HL-60 (cell line): ENCODE measurements at regions not wholly inside any gene's neighbourhood (a gene's known extent, or its start where the extent isn't known, plus 50 kb on each side); places are given as distances from the start of the nearest gene placed in this dataset.

Source experiments
- DNase-seq, 2 experiments: peaks; one replicate each; pipeline ENCODE4 v3.0.0-alpha.2; 2010 to 2020; ENCODE audit warnings: low read depth in 1 of 2, low spot score in 1 of 2
- H3K27ac ChIP-seq: fragments of 250-450 bp; sonication (Bioruptor Pico); replicated peaks from 2 replicates; pipeline ENCODE4 v1.5.1; 2020; ENCODE audit warnings: mild to moderate bottlenecking, moderate library complexity
- H3K27me3 ChIP-seq: fragments of 250-450 bp; sonication (Bioruptor Pico); 2 replicates; pipeline ENCODE4 v1.5.1; 2021; ENCODE audit warnings: mild to moderate bottlenecking, moderate library complexity; ENCODE audit not compliant: insufficient read depth, poor library complexity, severe bottlenecking
- H3K4me3 ChIP-seq: replicated peaks from 2 replicates; pipeline ENCODE4 v1.5.1; 2011; ENCODE audit warnings: mild to moderate bottlenecking, control low read depth, low read length; ENCODE audit not compliant: insufficient read depth
- GABPA ChIP-seq: IDR thresholded peaks from 2 replicates; pipeline ENCODE4 v1.6.1; 2012; ENCODE audit warnings: low read depth
- POLR2AphosphoS5 ChIP-seq: IDR thresholded peaks from 2 replicates; pipeline ENCODE4 v1.6.1; 2012; ENCODE audit warnings: low read depth
- REST ChIP-seq: IDR thresholded peaks from 2 replicates; pipeline ENCODE4 v1.6.1; 2012; ENCODE audit warnings: low read depth; ENCODE audit not compliant: insufficient replicate concordance
- SPI1 ChIP-seq: IDR thresholded peaks from 2 replicates; pipeline ENCODE4 v1.6.1; 2012; ENCODE audit warnings: low read depth, mild to moderate bottlenecking, borderline replicate concordance
- TF ChIP-seq, protein P1 (sequence below): IDR thresholded peaks from one replicate; pipeline ENCODE4 v1.5.1; 2011; ENCODE audit warnings: low read length, control low read depth, inconsistent platforms; ENCODE audit not compliant: insufficient read depth

DNA sequence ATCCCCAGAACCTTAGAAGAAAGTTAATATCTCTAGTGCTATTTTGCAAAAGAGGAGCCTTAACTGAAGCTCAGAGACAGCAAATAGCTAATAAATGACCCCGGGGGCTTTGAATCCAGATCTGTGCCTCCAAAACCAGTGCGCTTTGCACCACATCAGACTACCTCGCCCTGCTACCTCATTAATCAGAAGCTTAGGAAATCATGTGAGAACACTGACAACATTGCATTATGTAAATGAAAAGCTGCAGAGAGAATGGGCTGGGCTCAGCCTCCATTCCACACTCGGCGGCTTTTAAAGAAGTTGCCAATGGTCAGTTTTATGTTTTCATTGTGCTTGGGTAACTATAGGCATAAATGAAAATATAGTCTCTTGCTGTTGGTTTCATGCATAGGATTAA is 54.0 kb upstream of the STMND1 start:
- DNase-seq, result no peak
- no peak overlapping the region for H3K27ac ChIP-seq
- no peak overlapping the region for H3K4me3 ChIP-seq
- TF ChIP-seq GABPA (no peak), POLR2AphosphoS5 (no peak)
- TF ChIP-seq, protein P1, sequence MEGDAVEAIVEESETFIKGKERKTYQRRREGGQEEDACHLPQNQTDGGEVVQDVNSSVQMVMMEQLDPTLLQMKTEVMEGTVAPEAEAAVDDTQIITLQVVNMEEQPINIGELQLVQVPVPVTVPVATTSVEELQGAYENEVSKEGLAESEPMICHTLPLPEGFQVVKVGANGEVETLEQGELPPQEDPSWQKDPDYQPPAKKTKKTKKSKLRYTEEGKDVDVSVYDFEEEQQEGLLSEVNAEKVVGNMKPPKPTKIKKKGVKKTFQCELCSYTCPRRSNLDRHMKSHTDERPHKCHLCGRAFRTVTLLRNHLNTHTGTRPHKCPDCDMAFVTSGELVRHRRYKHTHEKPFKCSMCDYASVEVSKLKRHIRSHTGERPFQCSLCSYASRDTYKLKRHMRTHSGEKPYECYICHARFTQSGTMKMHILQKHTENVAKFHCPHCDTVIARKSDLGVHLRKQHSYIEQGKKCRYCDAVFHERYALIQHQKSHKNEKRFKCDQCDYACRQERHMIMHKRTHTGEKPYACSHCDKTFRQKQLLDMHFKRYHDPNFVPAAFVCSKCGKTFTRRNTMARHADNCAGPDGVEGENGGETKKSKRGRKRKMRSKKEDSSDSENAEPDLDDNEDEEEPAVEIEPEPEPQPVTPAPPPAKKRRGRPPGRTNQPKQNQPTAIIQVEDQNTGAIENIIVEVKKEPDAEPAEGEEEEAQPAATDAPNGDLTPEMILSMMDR, result no peak
- no peaks in the 10 kb centered on the region for H3K27me3 ChIP-seq

GRCh38 chr6:17045581-17046322 is 56.1 kb upstream of the STMND1 start:
- Histone ChIP-seq H3K4me3 (no peak overlapping the region), H3K27ac (no peak overlapping the region), H3K27me3 (no peaks in the 10 kb centered on the region)
- TF ChIP-seq, protein P1, result no peak
- no peak for TF ChIP-seq SPI1
- no peak for TF ChIP-seq POLR2AphosphoS5
- no peak for TF ChIP-seq GABPA
- no peak for TF ChIP-seq REST
- DNase-seq, result no peak

DNA sequence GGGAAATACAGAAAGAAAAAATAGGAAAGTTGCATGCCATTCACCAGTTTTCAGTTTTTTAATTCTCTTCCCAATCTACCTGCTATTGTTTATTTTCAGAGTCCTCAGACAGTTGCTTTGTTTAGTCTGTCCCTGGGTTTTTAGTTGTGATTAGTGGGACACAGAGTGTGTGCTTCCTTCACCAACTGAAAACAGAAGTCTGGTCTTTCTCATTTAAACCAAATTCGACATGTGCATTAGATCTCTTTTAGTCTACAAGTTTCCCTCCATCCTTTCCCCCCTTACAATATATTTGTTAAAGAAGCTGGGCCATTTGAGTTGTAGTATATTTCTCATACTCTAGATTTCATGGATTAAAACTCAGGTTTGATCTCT is 58.7 kb upstream of the STMND1 start:
- H3K27me3 ChIP-seq, result no peaks in the 10 kb centered on the region
- no peak for TF ChIP-seq GABPA
- TF ChIP-seq, protein P1, result no peak
- no peak for TF ChIP-seq POLR2AphosphoS5
- no peak for TF ChIP-seq REST
- no peak for TF ChIP-seq SPI1
- no peak overlapping the region for H3K4me3 ChIP-seq
- DNase-seq, result no peak
- H3K27ac ChIP-seq, result no peak overlapping the region
